WI38 (cell line): ENCODE measurements at regions not wholly inside any gene's neighbourhood (a gene's known extent, or its start where the extent isn't known, plus 50 kb on each side); places are given as distances from the start of the nearest gene placed in this dataset.

Source experiments
- H3K4me3 ChIP-seq: 2 replicates; pipeline ENCODE4 v1.5.1; 2011; ENCODE audit warnings: low read depth, mild to moderate bottlenecking, control low read depth, low read length
- CTCF ChIP-seq: IDR thresholded peaks from 2 replicates; pipeline ENCODE4 v1.5.1; 2012; ENCODE audit warnings: low read depth, mild to moderate bottlenecking, control low read depth, low read length

- no peak for TF ChIP-seq CTCF
- H3K4me3 ChIP-seq: no peak overlapping the region
Observed at GRCh38 chrX:10811111-10811510, 190.7 kb upstream of the MID1 start.

DNA sequence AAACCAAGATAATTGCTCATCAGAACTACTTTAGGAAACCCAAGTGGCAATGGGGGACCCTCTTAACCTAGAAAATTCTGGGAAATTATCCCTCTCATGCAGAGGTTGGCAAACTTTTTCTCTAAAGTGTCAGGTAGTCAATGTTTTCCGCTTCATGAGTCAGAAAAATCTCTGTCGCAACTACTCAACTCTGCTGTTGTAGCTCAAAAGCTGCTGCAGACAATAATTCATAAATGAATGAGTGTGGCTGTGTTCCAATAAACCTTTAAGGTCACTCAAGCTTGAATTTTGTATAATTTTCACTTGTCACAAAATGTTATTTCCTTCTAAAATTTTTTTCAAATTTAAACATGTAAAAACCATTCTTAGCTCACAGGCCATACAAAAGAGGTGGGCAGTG lies 193.4 kb upstream of the MID1 start:
- H3K4me3 ChIP-seq: no peak overlapping the region
- no peak for TF ChIP-seq CTCF

GRCh38 chrX:10818651-10819050 lies 198.3 kb upstream of the MID1 start:
- no peak for TF ChIP-seq CTCF
- H3K4me3 ChIP-seq: no peak overlapping the region

DNA sequence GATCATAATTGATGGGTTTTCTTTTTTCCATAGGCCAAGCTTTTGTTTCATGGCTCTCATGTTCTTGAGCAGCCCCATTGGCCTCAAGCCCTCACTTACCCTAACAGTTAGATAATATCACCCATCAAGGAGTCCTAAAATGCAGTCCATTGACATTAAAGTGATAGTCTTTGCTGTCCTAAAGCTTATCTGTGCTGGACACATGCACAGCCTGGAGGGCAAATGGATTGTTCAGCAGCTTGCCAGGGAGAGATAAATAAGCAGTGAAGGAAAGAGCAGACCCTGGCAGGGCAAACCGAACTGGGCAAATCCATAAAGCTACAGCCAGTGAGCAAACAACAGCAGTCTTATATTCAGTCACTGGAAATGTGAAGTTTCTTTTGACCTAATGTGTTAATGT lies 199.6 kb upstream of the MID1 start:
- H3K4me3 ChIP-seq: no peak overlapping the region
- TF ChIP-seq CTCF: no peak

DNA sequence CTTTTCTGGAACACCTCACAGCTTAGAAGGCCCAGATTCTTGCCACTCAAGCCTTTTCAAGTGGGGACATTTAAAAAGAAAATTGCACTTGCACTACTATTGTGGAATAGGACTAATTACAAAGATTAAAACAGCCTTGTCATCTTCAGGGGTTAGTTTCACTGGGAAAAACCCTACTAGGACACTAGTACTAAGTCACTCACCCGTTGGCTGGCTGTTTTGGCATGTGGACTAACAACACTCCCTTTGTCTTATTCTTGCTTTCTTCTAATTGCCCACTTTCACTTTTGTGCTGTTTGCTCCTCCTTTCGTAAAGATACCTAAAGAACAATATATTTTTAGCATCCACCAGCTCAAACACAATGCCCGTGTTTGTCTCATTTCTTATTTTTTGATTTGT lies 200.9 kb upstream of the MID1 start:
- no peak overlapping the region for H3K4me3 ChIP-seq
- TF ChIP-seq CTCF: no peak

DNA sequence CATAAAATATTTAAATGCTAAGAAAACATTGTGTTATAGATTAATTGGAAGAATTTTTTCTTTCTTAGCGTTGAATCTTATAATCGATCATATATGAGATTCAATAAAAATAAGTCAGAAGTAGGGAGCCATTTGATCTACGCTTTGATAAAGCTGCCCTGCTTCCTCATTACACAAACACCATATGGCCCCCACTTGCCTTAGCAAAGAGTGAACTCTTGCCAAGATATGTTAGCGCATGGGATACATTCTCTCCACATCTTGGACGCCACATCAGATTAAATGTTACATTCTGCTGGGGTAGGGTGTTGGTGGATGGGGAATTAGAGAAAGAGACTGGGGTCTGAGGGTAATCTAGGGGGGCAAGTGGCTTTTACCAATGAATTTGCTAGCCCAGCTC lies 207.7 kb upstream of the MID1 start:
- no peak for TF ChIP-seq CTCF

GRCh38 chrX:10828640-10829039 lies 208.3 kb upstream of the MID1 start:
- no peak for TF ChIP-seq CTCF

More for the DNA sequence above, 207.7 kb upstream of the MID1 start:
- no peak overlapping the region for H3K4me3 ChIP-seq

More at GRCh38 chrX:10828640-10829039, 208.3 kb upstream of the MID1 start:
- no peak overlapping the region for H3K4me3 ChIP-seq
